Neural crest cell (in vitro differentiated cells): ENCODE measurements at regions not wholly inside any gene's neighbourhood (a gene's known extent, or its start where the extent isn't known, plus 50 kb on each side); places are given as distances from the start of the nearest gene placed in this dataset.

Source experiments
- DNase-seq: peaks from one replicate; pipeline ENCODE4 v3.0.0; 2021; ENCODE audit warnings: low read depth, mixed read lengths, low spot score
- H3K27ac Mint-ChIP-seq: one replicate; pipeline ENCODE4 v1.8.0; 2021; ENCODE audit warnings: mild to moderate bottlenecking, mixed read lengths; ENCODE audit not compliant: unreplicated experiment
- H3K27me3 Mint-ChIP-seq: 2 replicates; pipeline ENCODE4 v1.8.0; 2021; ENCODE audit warnings: low read depth, mild to moderate bottlenecking, mixed read lengths
- H3K36me3 Mint-ChIP-seq: 2 replicates; pipeline ENCODE4 v1.8.0; 2021; ENCODE audit warnings: low read depth, mild to moderate bottlenecking, mixed read lengths
- H3K4me1 Mint-ChIP-seq: 2 replicates; pipeline ENCODE4 v1.8.0; 2021; ENCODE audit warnings: mixed read lengths
- H3K4me3 Mint-ChIP-seq: one replicate; pipeline ENCODE4 v1.8.0; 2021; ENCODE audit warnings: mild to moderate bottlenecking, mixed read lengths
- H3K9me3 Mint-ChIP-seq: 2 replicates; pipeline ENCODE4 v1.8.0; 2021; ENCODE audit warnings: mixed read lengths
- CTCF ChIP-seq: fragments of 200-600 bp; sonication (generic); conservative IDR thresholded peaks from 2 replicates; pipeline ENCODE4 v1.5.0; 2021; ENCODE audit warnings: antibody characterized with exemption, mild to moderate bottlenecking

DNA sequence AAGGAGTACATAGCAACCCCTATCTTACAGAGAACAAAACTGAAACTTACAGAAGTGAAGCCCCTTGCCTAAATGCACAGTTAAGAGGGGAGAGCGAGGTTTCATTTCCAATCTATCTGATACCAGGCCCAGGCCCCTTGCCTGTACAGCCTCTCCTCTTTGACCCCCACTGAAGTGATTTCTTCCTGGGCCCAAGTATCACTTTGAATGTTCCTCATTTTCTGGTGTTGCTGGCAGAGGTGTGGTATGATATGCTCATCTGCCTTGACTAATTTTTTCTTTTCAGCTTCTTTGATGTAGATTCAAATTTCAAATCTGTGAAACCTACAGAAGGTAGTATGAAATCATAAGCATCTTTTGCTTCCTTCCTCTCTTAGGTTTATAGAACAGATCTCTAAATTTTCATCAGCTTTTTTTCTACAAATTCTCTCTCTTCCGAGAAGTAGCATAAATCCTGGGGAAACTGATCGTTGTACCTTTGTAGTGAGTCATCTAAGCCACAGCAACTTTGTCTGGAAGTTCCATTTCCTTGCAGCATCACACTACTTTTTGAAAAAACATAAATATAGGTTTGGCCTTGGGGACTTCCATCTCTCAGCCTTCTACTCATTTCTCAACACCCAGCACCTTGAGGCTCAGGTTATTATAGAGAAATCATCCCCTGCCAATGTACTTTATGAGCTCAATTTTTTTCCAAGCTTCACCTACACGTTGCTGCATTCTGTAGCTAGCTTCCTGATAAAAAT is 402.4 kb upstream of the PTGER4 start:
- TF ChIP-seq CTCF, result no peak
- Mint-ChIP-seq H3K27me3 (no peaks in the 10 kb centered on the region), H3K27ac (no peak overlapping the region), H3K9me3 (no peaks in the 10 kb centered on the region), H3K4me3 (no peak overlapping the region), H3K36me3 (no peaks in the 10 kb centered on the region), H3K4me1 (no peaks in the 10 kb centered on the region)
- DNase-seq, result no peak

GRCh38 chr5:40276426-40277102 is 403.2 kb upstream of the PTGER4 start:
- H3K27ac Mint-ChIP-seq, result no peak overlapping the region
- no peaks in the 10 kb centered on the region for H3K9me3 Mint-ChIP-seq
- no peaks in the 10 kb centered on the region for H3K27me3 Mint-ChIP-seq
- no peaks in the 10 kb centered on the region for H3K4me1 Mint-ChIP-seq
- TF ChIP-seq CTCF, result no peak
- H3K4me3 Mint-ChIP-seq, result no peak overlapping the region
- H3K36me3 Mint-ChIP-seq, result no peaks in the 10 kb centered on the region
- no peak for DNase-seq

DNA sequence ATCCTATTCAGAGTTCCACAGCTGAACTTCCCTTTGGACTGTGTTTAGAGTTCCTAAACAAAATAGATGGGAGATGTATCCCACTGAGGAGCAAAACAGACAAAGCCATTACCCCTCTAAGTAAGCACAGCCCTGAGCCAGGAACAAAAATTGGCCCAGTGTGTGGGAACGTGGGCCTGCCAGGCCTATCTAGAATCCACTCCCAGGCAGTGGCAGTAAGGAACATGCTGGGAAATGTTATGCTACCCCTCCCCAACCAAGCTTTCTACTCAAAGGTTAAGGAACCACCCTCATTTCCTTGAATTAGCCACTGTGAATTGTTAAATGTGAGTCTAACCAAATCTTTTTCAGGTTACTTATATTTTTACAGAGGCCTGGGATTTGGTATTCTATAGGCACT is 405.1 kb upstream of the PTGER4 start:
- no peaks in the 10 kb centered on the region for H3K4me1 Mint-ChIP-seq
- no peaks in the 10 kb centered on the region for H3K27me3 Mint-ChIP-seq
- no peak for TF ChIP-seq CTCF
- H3K4me3 Mint-ChIP-seq, result no peak overlapping the region
- DNase-seq, result no peak
- H3K36me3 Mint-ChIP-seq, result no peaks in the 10 kb centered on the region
- no peak overlapping the region for H3K27ac Mint-ChIP-seq
- no peaks in the 10 kb centered on the region for H3K9me3 Mint-ChIP-seq

- no peak for TF ChIP-seq CTCF
- H3K36me3 Mint-ChIP-seq, result no peaks in the 10 kb centered on the region
- no peaks in the 10 kb centered on the region for H3K27me3 Mint-ChIP-seq
- no peaks in the 10 kb centered on the region for H3K4me1 Mint-ChIP-seq
- H3K9me3 Mint-ChIP-seq, result no peaks in the 10 kb centered on the region
- DNase-seq, result no peak
- no peak overlapping the region for H3K27ac Mint-ChIP-seq
- no peak overlapping the region for H3K4me3 Mint-ChIP-seq
Measured at GRCh38 chr5:40273936-40274335, 405.8 kb upstream of the PTGER4 start.

- Mint-ChIP-seq H3K27me3 (no peaks in the 10 kb centered on the region), H3K4me1 (no peaks in the 10 kb centered on the region), H3K27ac (no peak overlapping the region), H3K36me3 (no peaks in the 10 kb centered on the region), H3K9me3 (no peaks in the 10 kb centered on the region), H3K4me3 (no peak overlapping the region)
- no peak for DNase-seq
- TF ChIP-seq CTCF, result no peak
Measured at GRCh38 chr5:40271476-40271875, 408.2 kb upstream of the PTGER4 start.
